ENCODE measurements at regions not wholly inside any gene's neighbourhood (a gene's known extent, or its start where the extent isn't known, plus 50 kb on each side); places are given as distances from the start of the nearest gene placed in this dataset.

DNA sequence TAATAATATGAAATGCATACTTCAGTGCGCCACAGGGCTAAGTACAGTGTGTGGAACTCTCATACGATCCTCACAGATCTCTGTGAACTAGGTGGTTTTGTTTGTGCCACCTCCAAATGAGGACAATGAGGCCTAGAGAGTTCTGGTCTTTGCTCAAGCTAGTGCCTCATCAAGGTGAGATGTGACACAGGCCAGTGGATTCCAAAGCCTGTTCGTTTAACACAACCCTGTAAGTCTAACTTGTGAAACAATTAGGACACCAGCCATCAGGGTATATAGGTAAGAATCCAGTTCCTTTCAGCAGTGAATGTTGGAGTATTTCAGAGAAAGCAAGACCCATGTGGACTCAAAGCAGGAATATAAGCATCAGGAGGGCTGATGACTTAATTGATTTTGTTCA, 130.7 kb upstream of the GAS1 start:
- TF ChIP-seq POLR2A (IDR thresholded peaks at IDR 0.05) = no peak
- TF ChIP-seq, protein P1, sequence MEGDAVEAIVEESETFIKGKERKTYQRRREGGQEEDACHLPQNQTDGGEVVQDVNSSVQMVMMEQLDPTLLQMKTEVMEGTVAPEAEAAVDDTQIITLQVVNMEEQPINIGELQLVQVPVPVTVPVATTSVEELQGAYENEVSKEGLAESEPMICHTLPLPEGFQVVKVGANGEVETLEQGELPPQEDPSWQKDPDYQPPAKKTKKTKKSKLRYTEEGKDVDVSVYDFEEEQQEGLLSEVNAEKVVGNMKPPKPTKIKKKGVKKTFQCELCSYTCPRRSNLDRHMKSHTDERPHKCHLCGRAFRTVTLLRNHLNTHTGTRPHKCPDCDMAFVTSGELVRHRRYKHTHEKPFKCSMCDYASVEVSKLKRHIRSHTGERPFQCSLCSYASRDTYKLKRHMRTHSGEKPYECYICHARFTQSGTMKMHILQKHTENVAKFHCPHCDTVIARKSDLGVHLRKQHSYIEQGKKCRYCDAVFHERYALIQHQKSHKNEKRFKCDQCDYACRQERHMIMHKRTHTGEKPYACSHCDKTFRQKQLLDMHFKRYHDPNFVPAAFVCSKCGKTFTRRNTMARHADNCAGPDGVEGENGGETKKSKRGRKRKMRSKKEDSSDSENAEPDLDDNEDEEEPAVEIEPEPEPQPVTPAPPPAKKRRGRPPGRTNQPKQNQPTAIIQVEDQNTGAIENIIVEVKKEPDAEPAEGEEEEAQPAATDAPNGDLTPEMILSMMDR (IDR thresholded peaks at IDR 0.05) = no peak
